ENCODE measurements at regions not wholly inside any gene's neighbourhood (a gene's known extent, or its start where the extent isn't known, plus 50 kb on each side); places are given as distances from the start of the nearest gene placed in this dataset.

DNA sequence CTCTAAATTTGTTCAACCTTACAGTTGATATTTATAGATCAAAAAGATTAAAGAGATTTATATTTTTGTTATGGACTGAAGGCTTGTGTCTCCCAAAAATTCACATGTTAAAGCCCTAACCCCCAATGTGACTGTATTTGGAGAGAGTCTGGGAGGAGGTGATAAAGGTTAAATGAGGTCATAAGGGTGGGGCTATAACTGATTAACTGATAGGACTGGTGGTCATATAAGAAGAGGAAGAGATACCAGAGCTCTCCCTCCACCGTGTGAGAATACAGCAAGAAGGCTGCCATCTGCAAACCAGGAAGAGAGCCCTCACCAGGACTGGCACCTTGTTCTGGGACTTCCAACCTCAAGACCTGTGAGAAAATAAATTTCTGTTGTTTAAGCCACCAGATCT lies 264.3 kb downstream of the ENC1 start:
- H3K9me3 ChIP-seq, result no peaks in the 10 kb centered on the region
- intact Hi-C loops (cut with DNase I, micrococcal nuclease), result no loop called here
- H3K36me3 ChIP-seq (ENCODE audit: low read depth), result no peaks in the 10 kb centered on the region
- no peak for TF ChIP-seq CTCF (IDR thresholded peaks at IDR 0.05)
- H3K4me3 ChIP-seq, result no peak overlapping the region
- DNase-seq (no peak), ATAC-seq (peak; percentile 32)
- peaks cover 11% of the 10 kb centered on the region for H3K4me1 ChIP-seq (ENCODE audit: low read depth)

- peaks cover 11% of the 10 kb centered on the region for H3K4me1 ChIP-seq (ENCODE audit: low read depth)
- TF ChIP-seq CTCF (IDR thresholded peaks at IDR 0.05), result no peak
- H3K36me3 ChIP-seq (ENCODE audit: low read depth), result no peaks in the 10 kb centered on the region
- H3K9me3 ChIP-seq, result no peaks in the 10 kb centered on the region
- peak; percentile 85 for ATAC-seq
- no peak overlapping the region for H3K4me3 ChIP-seq
- no peak for DNase-seq
- intact Hi-C loops (cut with DNase I, micrococcal nuclease), result no loop called here
These were observed 265.3 kb downstream of the ENC1 start for GRCh38 chr5:74375271-74375670.

DNA sequence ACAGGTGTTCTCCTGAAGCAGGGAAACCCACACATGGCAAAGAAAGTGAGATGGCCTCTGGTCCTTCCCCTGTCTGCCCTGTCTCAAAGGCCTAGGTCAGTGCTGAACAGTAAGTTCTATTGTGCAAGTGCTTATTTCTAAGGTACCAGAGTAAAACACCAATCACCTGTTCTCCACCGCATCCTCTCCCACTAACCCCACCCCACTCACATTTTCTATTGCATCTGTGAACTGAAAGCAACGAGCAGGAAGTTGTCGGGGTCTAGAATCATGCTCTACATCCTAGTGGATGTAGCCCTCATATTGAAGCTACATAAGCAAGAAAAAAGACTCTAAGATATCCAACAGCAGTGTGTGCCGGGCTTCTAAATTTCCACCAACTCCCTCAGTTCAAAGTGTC lies 265.9 kb downstream of the ENC1 start:
- Histone ChIP-seq H3K4me1 (ENCODE audit: low read depth) (peaks cover 11% of the 10 kb centered on the region), H3K36me3 (ENCODE audit: low read depth) (no peaks in the 10 kb centered on the region), H3K9me3 (no peaks in the 10 kb centered on the region), H3K4me3 (no peak overlapping the region)
- intact Hi-C loops (cut with DNase I, micrococcal nuclease), result no loop called here
- ATAC-seq (peak; percentile 52), DNase-seq (no peak)
- no peak for TF ChIP-seq CTCF (IDR thresholded peaks at IDR 0.05)

GRCh38 chr5:74373076-74373475 lies 267.5 kb downstream of the ENC1 start:
- H3K4me3 ChIP-seq, result no peak overlapping the region
- H3K4me1 ChIP-seq (ENCODE audit: low read depth), result peaks cover 11% of the 10 kb centered on the region
- TF ChIP-seq CTCF (IDR thresholded peaks at IDR 0.05), result no peak
- intact Hi-C loops (cut with DNase I, micrococcal nuclease), result no loop called here
- H3K36me3 ChIP-seq (ENCODE audit: low read depth), result no peaks in the 10 kb centered on the region
- ATAC-seq (no peak), DNase-seq (no peak)
- H3K9me3 ChIP-seq, result no peaks in the 10 kb centered on the region

GRCh38 chr5:74372502-74373064 lies 267.9 kb downstream of the ENC1 start:
- Histone ChIP-seq H3K36me3 (ENCODE audit: low read depth) (no peaks in the 10 kb centered on the region), H3K4me1 (ENCODE audit: low read depth) (peaks cover 11% of the 10 kb centered on the region), H3K4me3 (no peak overlapping the region), H3K9me3 (no peaks in the 10 kb centered on the region)
- no peak for TF ChIP-seq CTCF (IDR thresholded peaks at IDR 0.05)
- intact Hi-C loops (cut with DNase I, micrococcal nuclease), result no loop called here
- ATAC-seq (no peak), DNase-seq (no peak)

DNA sequence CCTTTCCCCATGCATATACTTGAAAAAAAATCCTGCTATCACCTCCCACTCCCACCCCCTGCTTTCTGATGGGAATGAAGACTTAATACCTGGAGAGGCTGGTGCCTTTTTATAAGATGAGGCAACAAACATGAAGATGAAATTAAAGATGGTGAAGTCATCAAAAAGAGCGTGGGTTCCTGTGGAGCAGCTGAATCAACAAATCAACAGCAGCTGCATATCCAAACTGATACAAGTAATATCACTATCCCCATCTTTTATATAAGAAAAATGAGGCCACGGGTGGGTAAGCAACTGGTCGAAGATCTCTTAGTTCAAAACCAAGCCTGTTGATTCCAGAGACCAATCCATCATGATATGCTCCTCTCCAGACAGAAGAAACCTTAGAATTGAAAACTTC lies 268.5 kb downstream of the ENC1 start:
- DNase-seq (no peak), ATAC-seq (no peak)
- TF ChIP-seq CTCF (IDR thresholded peaks at IDR 0.05), result no peak
- Histone ChIP-seq H3K36me3 (ENCODE audit: low read depth) (no peaks in the 10 kb centered on the region), H3K4me3 (no peak overlapping the region), H3K4me1 (ENCODE audit: low read depth) (peaks cover 11% of the 10 kb centered on the region), H3K9me3 (no peaks in the 10 kb centered on the region)
- intact Hi-C loops (cut with DNase I, micrococcal nuclease), result no loop called here
